Neural progenitor cell (in vitro differentiated cells): ENCODE measurements at regions not wholly inside any gene's neighbourhood (a gene's known extent, or its start where the extent isn't known, plus 50 kb on each side); places are given as distances from the start of the nearest gene placed in this dataset.

Experiments
- DNase-seq: peaks from one replicate; pipeline ENCODE4 v3.0.0-alpha.2; 2016; ENCODE audit warnings: low spot score
- H2AFZ ChIP-seq: fragments of 200-600 bp; sonication (generic); replicated peaks from 2 replicates; pipeline ENCODE4 v1.6.1; 2016; ENCODE audit warnings: antibody characterized with exemption
- H3F3A ChIP-seq: fragments of 200-600 bp; sonication (generic); 2 replicates; pipeline ENCODE4 v1.6.1; 2016; ENCODE audit warnings: antibody characterized with exemption, low read depth
- H3K27ac ChIP-seq: fragments of 200-600 bp; sonication (generic); 2 replicates; pipeline ENCODE4 v1.5.1; 2016; ENCODE audit warnings: mild to moderate bottlenecking
- H3K27me3 ChIP-seq: fragments of 200-600 bp; sonication (generic); 2 replicates; pipeline ENCODE4 v1.6.1; 2016; ENCODE audit warnings: mild to moderate bottlenecking, moderate library complexity
- H3K36me3 ChIP-seq: fragments of 200-600 bp; sonication (generic); 2 replicates; pipeline ENCODE4 v1.5.1; 2016
- H3K4me1 ChIP-seq: fragments of 200-600 bp; sonication (generic); 2 replicates; pipeline ENCODE4 v1.6.1; 2016; ENCODE audit warnings: mixed run types
- H3K4me2 ChIP-seq: fragments of 200-600 bp; sonication (generic); 2 replicates; pipeline ENCODE4 v1.6.1; 2016
- H3K4me3 ChIP-seq: fragments of 200-600 bp; sonication (generic); 2 replicates; pipeline ENCODE4 v1.5.1; 2016
- H3K79me2 ChIP-seq: fragments of 200-600 bp; sonication (generic); 2 replicates; pipeline ENCODE4 v1.6.1; 2016; ENCODE audit warnings: low read depth
- H3K9ac ChIP-seq: fragments of 200-600 bp; sonication (generic); 2 replicates; pipeline ENCODE4 v1.6.1; 2016
- H3K9me3 ChIP-seq: fragments of 200-600 bp; sonication (generic); 2 replicates; pipeline ENCODE4 v1.5.1; 2016; ENCODE audit warnings: low read depth
- H4K20me1 ChIP-seq: fragments of 200-600 bp; sonication (generic); 2 replicates; pipeline ENCODE4 v1.6.1; 2016; ENCODE audit warnings: low read depth
- H3K27ac Mint-ChIP-seq: 3 replicates; pipeline ENCODE4 v1.8.0; 2021; ENCODE audit warnings: mixed read lengths
- H3K27me3 Mint-ChIP-seq: 2 replicates; pipeline ENCODE4 v1.8.0; 2022; ENCODE audit warnings: low read depth, mild to moderate bottlenecking, inconsistent platforms, moderate library complexity, mixed read lengths; ENCODE audit not compliant: insufficient read depth
- H3K36me3 Mint-ChIP-seq: 3 replicates; pipeline ENCODE4 v1.8.0; 2021; ENCODE audit warnings: mixed read lengths
- H3K4me1 Mint-ChIP-seq: 3 replicates; pipeline ENCODE4 v1.8.0; 2021; ENCODE audit warnings: mixed read lengths
- H3K4me3 Mint-ChIP-seq: 3 replicates; pipeline ENCODE4 v1.8.0; 2021; ENCODE audit warnings: mild to moderate bottlenecking, moderate library complexity, mixed read lengths
- H3K9me3 Mint-ChIP-seq: 3 replicates; pipeline ENCODE4 v1.8.0; 2020; ENCODE audit warnings: mixed read lengths
- EZH2 ChIP-seq: fragments of 200-600 bp; sonication (generic); IDR thresholded peaks from 2 replicates; pipeline ENCODE4 v1.6.1; 2017; ENCODE audit warnings: antibody characterized with exemption, mild to moderate bottlenecking, moderate library complexity
- EZH2phosphoT487 ChIP-seq: fragments of 200-600 bp; sonication (generic); IDR thresholded peaks from 2 replicates; pipeline ENCODE4 v1.6.1; 2017; ENCODE audit warnings: antibody characterized with exemption
- TF ChIP-seq, protein P1 (sequence below): fragments of 200-600 bp; sonication (generic); IDR thresholded peaks from 2 replicates; pipeline ENCODE4 v1.5.1; 2017; ENCODE audit warnings: antibody characterized with exemption, mild to moderate bottlenecking

DNA sequence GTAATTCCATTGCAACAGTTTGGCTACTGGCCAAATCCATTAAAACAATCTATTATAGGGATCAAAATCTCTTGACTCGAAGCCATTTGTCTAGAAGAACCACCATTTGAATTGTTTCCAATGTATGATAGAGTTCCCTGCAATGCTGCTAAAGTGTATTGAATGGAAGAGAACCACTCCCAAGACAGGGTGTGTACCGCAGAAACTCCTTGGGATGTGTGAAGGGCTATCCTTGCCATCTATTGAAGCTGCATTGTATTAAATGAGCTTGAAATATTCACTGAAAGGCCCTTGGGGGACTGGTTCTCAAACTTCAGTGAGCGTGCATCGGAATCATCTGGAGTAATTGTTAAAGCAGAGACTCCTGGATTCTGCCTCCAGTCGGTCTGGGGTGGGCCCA lies 260.4 kb upstream of the MEIS1 start:
- no peaks in the 10 kb centered on the region for H4K20me1 ChIP-seq
- H3F3A ChIP-seq, result no peaks in the 10 kb centered on the region
- no peak overlapping the region for H3K4me3 Mint-ChIP-seq
- H3K4me3 ChIP-seq, result no peak overlapping the region
- no peak overlapping the region for H3K9ac ChIP-seq
- no peak overlapping the region for H3K27ac Mint-ChIP-seq
- H3K27me3 ChIP-seq, result no peaks in the 10 kb centered on the region
- peaks cover 12% of the 10 kb centered on the region for H3K9me3 Mint-ChIP-seq
- TF ChIP-seq, protein P1, sequence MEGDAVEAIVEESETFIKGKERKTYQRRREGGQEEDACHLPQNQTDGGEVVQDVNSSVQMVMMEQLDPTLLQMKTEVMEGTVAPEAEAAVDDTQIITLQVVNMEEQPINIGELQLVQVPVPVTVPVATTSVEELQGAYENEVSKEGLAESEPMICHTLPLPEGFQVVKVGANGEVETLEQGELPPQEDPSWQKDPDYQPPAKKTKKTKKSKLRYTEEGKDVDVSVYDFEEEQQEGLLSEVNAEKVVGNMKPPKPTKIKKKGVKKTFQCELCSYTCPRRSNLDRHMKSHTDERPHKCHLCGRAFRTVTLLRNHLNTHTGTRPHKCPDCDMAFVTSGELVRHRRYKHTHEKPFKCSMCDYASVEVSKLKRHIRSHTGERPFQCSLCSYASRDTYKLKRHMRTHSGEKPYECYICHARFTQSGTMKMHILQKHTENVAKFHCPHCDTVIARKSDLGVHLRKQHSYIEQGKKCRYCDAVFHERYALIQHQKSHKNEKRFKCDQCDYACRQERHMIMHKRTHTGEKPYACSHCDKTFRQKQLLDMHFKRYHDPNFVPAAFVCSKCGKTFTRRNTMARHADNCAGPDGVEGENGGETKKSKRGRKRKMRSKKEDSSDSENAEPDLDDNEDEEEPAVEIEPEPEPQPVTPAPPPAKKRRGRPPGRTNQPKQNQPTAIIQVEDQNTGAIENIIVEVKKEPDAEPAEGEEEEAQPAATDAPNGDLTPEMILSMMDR, result no peak
- TF ChIP-seq EZH2phosphoT487 (no peak), EZH2 (no peak)
- H2AFZ ChIP-seq, result no peak overlapping the region
- no peak for DNase-seq
- H3K4me2 ChIP-seq, result no peak overlapping the region
- H3K36me3 ChIP-seq, result no peaks in the 10 kb centered on the region
- H3K4me1 Mint-ChIP-seq, result no peaks in the 10 kb centered on the region
- H3K9me3 ChIP-seq, result no peaks in the 10 kb centered on the region
- H3K36me3 Mint-ChIP-seq, result no peaks in the 10 kb centered on the region
- H3K4me1 ChIP-seq, result peaks cover 4% of the 10 kb centered on the region
- no peaks in the 10 kb centered on the region for H3K27me3 Mint-ChIP-seq
- no peak overlapping the region for H3K27ac ChIP-seq
- no peaks in the 10 kb centered on the region for H3K79me2 ChIP-seq

DNA sequence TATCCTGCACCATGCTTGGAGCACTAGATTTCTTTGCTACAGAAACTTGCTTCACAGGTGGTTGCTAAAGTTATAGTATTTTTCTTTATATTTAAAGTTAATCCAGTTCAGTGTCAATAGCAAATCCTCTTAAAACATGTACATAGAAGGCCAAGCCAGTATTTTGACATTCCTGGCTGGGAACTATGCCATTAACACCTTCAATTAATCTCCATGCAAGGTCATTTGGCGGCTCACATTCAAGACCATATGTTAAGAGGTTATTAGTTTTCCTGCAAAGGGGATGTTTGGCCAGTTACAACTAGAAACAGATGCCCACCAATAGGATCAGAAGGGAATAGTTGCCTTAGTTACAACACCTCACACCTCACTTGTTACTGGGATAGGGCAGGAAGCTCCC lies 261.3 kb upstream of the MEIS1 start:
- Histone ChIP-seq H2AFZ (no peak overlapping the region), H3K27me3 (no peaks in the 10 kb centered on the region), H3K4me1 (peaks cover 4% of the 10 kb centered on the region), H3K4me3 (no peak overlapping the region), H3K9ac (no peak overlapping the region), H3F3A (no peaks in the 10 kb centered on the region), H3K9me3 (no peaks in the 10 kb centered on the region), H3K36me3 (no peaks in the 10 kb centered on the region), H3K27ac (no peak overlapping the region), H4K20me1 (no peaks in the 10 kb centered on the region), H3K4me2 (no peak overlapping the region), H3K79me2 (no peaks in the 10 kb centered on the region)
- Mint-ChIP-seq H3K27ac (no peak overlapping the region), H3K9me3 (peaks cover 12% of the 10 kb centered on the region), H3K4me3 (no peak overlapping the region), H3K36me3 (no peaks in the 10 kb centered on the region), H3K4me1 (no peaks in the 10 kb centered on the region), H3K27me3 (no peaks in the 10 kb centered on the region)
- no peak for DNase-seq
- TF ChIP-seq EZH2phosphoT487, result no peak
- no peak for TF ChIP-seq EZH2
- TF ChIP-seq, protein P1, result no peak

DNA sequence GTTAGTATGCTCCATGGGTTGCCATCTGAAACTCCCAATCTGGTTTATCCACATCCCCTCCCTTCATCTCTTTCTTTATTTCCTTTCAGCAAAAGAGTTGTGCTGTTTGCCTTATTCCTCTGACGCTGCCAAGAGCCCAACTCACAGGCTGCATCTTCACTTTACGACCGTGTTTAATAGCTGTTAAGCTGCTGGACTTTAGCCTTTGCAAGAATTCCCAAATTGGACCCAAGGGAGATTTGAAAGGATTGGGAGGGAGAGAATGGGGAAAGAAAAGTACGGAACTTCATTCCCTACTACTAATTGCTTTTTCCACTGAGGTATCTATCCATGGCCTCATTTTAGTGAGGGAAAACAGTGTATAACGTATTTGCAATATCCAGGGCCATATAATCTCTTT lies 263.4 kb upstream of the MEIS1 start:
- Histone ChIP-seq H3K4me3 (no peak overlapping the region), H3F3A (no peaks in the 10 kb centered on the region), H2AFZ (peak overlapping the region; percentile 58), H3K27ac (no peak overlapping the region), H3K9ac (no peak overlapping the region), H3K4me2 (no peak overlapping the region), H3K9me3 (no peaks in the 10 kb centered on the region), H3K36me3 (no peaks in the 10 kb centered on the region), H4K20me1 (no peaks in the 10 kb centered on the region), H3K79me2 (no peaks in the 10 kb centered on the region), H3K27me3 (no peaks in the 10 kb centered on the region), H3K4me1 (peaks cover 4% of the 10 kb centered on the region)
- H3K4me3 Mint-ChIP-seq, result no peak overlapping the region
- DNase-seq, result no peak
- H3K27ac Mint-ChIP-seq, result no peak overlapping the region
- no peaks in the 10 kb centered on the region for H3K27me3 Mint-ChIP-seq
- H3K9me3 Mint-ChIP-seq, result peaks cover 3% of the 10 kb centered on the region
- no peaks in the 10 kb centered on the region for H3K4me1 Mint-ChIP-seq
- TF ChIP-seq EZH2, result no peak
- TF ChIP-seq, protein P1, result no peak
- TF ChIP-seq EZH2phosphoT487, result no peak
- no peaks in the 10 kb centered on the region for H3K36me3 Mint-ChIP-seq
